HL-60 (cell line): ENCODE measurements at regions not wholly inside any gene's neighbourhood (a gene's known extent, or its start where the extent isn't known, plus 50 kb on each side); places are given as distances from the start of the nearest gene placed in this dataset.

Experiments
- CTCF ChIP-seq: IDR thresholded peaks from one replicate; pipeline ENCODE4 v1.5.1; 2011; ENCODE audit warnings: low read length, control low read depth, inconsistent platforms; ENCODE audit not compliant: insufficient read depth
- SPI1 ChIP-seq: IDR thresholded peaks from 2 replicates; pipeline ENCODE4 v1.6.1; 2012; ENCODE audit warnings: low read depth, mild to moderate bottlenecking, borderline replicate concordance

GRCh38 chr14:66076176-66076575, 410.0 kb upstream of the CCDC196 start:
- TF ChIP-seq CTCF (no peak), SPI1 (no peak)
